IMR-90 (cell line): ENCODE measurements at regions not wholly inside any gene's neighbourhood (a gene's known extent, or its start where the extent isn't known, plus 50 kb on each side); places are given as distances from the start of the nearest gene placed in this dataset.

Source experiments
- ATAC-seq: fragments of 200-7000 bp; cut with Tn5 transposase; 2 replicates; pipeline ENCODE4 v1.9.1; 2020; ENCODE audit warnings: low read depth, mild to moderate bottlenecking, moderate library complexity
- BruUV-seq: library from RNA; stranded (reverse); fragments of 400-500 nt; replicated peaks from 2 replicates; lab custom pipeline; 2021; lab: Mats Ljungman, UMichigan
- CTCF ChIA-PET: fragments of 300-600 bp; formaldehyde crosslinking; extraction: SDS; loops from one replicate; lab custom pipeline; 2021; ENCODE audit warnings: antibody characterized with exemption; lab: Yijun Ruan, JAX
- POLR2A ChIA-PET: fragments of 300-600 bp; sonication (Branson Sonifier 250); formaldehyde crosslinking; loops from one replicate; lab custom pipeline; 2022; ENCODE audit warnings: antibody characterized with exemption; ENCODE audit not compliant: unreplicated experiment; lab: Charles Lee
- DNase-seq: peaks from one replicate; pipeline ENCODE4 v3.0.0; 2013
- H2AFZ ChIP-seq: replicated peaks from 2 replicates; pipeline ENCODE3; 2013; ENCODE audit warnings: low read length, mild to moderate bottlenecking; ENCODE audit not compliant: poor library complexity
- H2AK5ac ChIP-seq: 2 replicates; pipeline ENCODE4 v1.6.1; 2013; ENCODE audit warnings: low read depth, low read length, inconsistent platforms
- H2AK9ac ChIP-seq: replicated peaks from 2 replicates; pipeline ENCODE3; 2013; ENCODE audit warnings: mild to moderate bottlenecking, low read depth, low read length, moderate library complexity; ENCODE audit not compliant: poor library complexity
- H2BK120ac ChIP-seq: 2 replicates; pipeline ENCODE4 v1.6.1; 2013; ENCODE audit warnings: low read depth, low read length, inconsistent platforms
- H2BK15ac ChIP-seq: 3 replicates; pipeline ENCODE4 v1.6.1; 2013; ENCODE audit warnings: low read depth, low read length, inconsistent platforms
- H2BK20ac ChIP-seq: 2 replicates; pipeline ENCODE4 v1.6.1; 2013; ENCODE audit warnings: low read depth, mild to moderate bottlenecking, inconsistent platforms, low read length, moderate library complexity
- H2BK5ac ChIP-seq: 2 replicates; pipeline ENCODE4 v1.6.1; 2013; ENCODE audit warnings: mild to moderate bottlenecking, low read depth, low read length, inconsistent platforms; ENCODE audit not compliant: poor library complexity, severe bottlenecking
- H3K14ac ChIP-seq: replicated peaks from 2 replicates; pipeline ENCODE4 v1.6.1; 2013; ENCODE audit warnings: low read depth, low read length, inconsistent platforms
- H3K18ac ChIP-seq: 2 replicates; pipeline ENCODE4 v1.6.1; 2013; ENCODE audit warnings: low read depth, low read length, control low read depth
- H3K23ac ChIP-seq: 2 replicates; pipeline ENCODE4 v1.6.1; 2013; ENCODE audit warnings: low read depth, low read length, inconsistent platforms
- H3K27ac ChIP-seq: 2 replicates; pipeline ENCODE4 v1.5.1; 2013; ENCODE audit warnings: mild to moderate bottlenecking, control low read depth, low read length; ENCODE audit not compliant: insufficient read depth
- H3K27me3 ChIP-seq: 2 replicates; pipeline ENCODE4 v1.6.1; 2013; ENCODE audit warnings: low read length; ENCODE audit not compliant: control insufficient read depth, insufficient read depth
- H3K36me3 ChIP-seq: 2 replicates; pipeline ENCODE4 v1.6.1; 2013; ENCODE audit warnings: low read length, mixed read lengths; ENCODE audit not compliant: control insufficient read depth, insufficient read depth
- H3K4ac ChIP-seq: 2 replicates; pipeline ENCODE4 v1.6.1; 2013; ENCODE audit warnings: low read depth, low read length, inconsistent platforms
- H3K4me1 ChIP-seq: 2 replicates; pipeline ENCODE4 v1.6.1; 2013; ENCODE audit warnings: low read length, mixed read lengths; ENCODE audit not compliant: control insufficient read depth, insufficient read depth
- H3K4me2 ChIP-seq: 2 replicates; pipeline ENCODE4 v1.6.1; 2013; ENCODE audit warnings: low read depth, mild to moderate bottlenecking, control low read depth, low read length, moderate library complexity
- H3K4me3 ChIP-seq: 2 replicates; pipeline ENCODE4 v1.5.1; 2013; ENCODE audit warnings: low read depth, mild to moderate bottlenecking, control low read depth, low read length, moderate library complexity; ENCODE audit not compliant: insufficient read depth
- H3K56ac ChIP-seq: 2 replicates; pipeline ENCODE4 v1.6.1; 2013; ENCODE audit warnings: low read length, inconsistent platforms; ENCODE audit not compliant: insufficient read depth; ENCODE audit errors: extremely low read depth
- H3K79me1 ChIP-seq, 2 experiments: 2 replicates each; pipeline ENCODE4 v1.6.1; 2013; ENCODE audit warnings: low read length in 2 of 2, inconsistent platforms in 1 of 2, low read depth in 1 of 2
- H3K9ac ChIP-seq: 2 replicates; pipeline ENCODE4 v1.6.1; 2013; ENCODE audit warnings: low read depth, low read length, control low read depth
- H3K9me1 ChIP-seq: 2 replicates; pipeline ENCODE4 v1.6.1; 2013; ENCODE audit warnings: low read length, inconsistent platforms; ENCODE audit not compliant: insufficient read depth
- H3K9me3 ChIP-seq: 2 replicates; pipeline ENCODE4 v1.6.1; 2013; ENCODE audit warnings: low read length; ENCODE audit not compliant: control insufficient read depth, insufficient read depth
- H4K20me1 ChIP-seq: 2 replicates; pipeline ENCODE4 v1.6.1; 2013; ENCODE audit warnings: low read length, inconsistent platforms; ENCODE audit not compliant: insufficient read depth
- H4K5ac ChIP-seq: 2 replicates; pipeline ENCODE4 v1.6.1; 2013; ENCODE audit warnings: mild to moderate bottlenecking, low read depth, low read length, control low read depth
- H4K8ac ChIP-seq, 2 experiments: 2 replicates each; pipeline ENCODE4 v1.6.1; 2013; ENCODE audit warnings: low read depth in 2 of 2, low read length in 2 of 2, control low read depth in 1 of 2, inconsistent platforms in 1 of 2
- H4K91ac ChIP-seq: 2 replicates; pipeline ENCODE4 v1.6.1; 2013; ENCODE audit warnings: low read depth, low read length, inconsistent platforms; ENCODE audit not compliant: insufficient read depth
- CTCF ChIP-seq: conservative IDR thresholded peaks from 2 replicates; pipeline ENCODE4 v1.5.1; 2012; ENCODE audit warnings: mild to moderate bottlenecking, low read depth, low read length, improper control_type of control experiment
- FOS ChIP-seq: fragments of 150-350 bp; IDR thresholded peaks from 2 replicates; pipeline ENCODE4 v1.6.1; 2016; ENCODE audit warnings: low read depth, low read length
- RCOR1 ChIP-seq: IDR thresholded peaks from 2 replicates; pipeline ENCODE4 v1.6.1; 2012; ENCODE audit warnings: mild to moderate bottlenecking, low read length, improper control_type of control experiment; ENCODE audit not compliant: insufficient replicate concordance
- SMC3 ChIP-seq: fragments of 150-350 bp; IDR thresholded peaks from 2 replicates; pipeline ENCODE4 v1.6.1; 2016; ENCODE audit warnings: low read depth, mild to moderate bottlenecking, antibody characterized with exemption, low read length, moderate library complexity
- USF2 ChIP-seq: fragments of 150-350 bp; IDR thresholded peaks from 2 replicates; pipeline ENCODE4 v1.6.1; 2017; ENCODE audit warnings: mild to moderate bottlenecking, antibody characterized with exemption, low read length, low read depth
- WGBS, 2 experiments: methylation state at CpG; one replicate each; pipeline versions ENCODE4 v1.1.5 to v1.1.7; 2013; ENCODE audit warnings: missing lambda C conversion rate in 2 of 2; ENCODE audit not compliant: insufficient read length in 1 of 2; ENCODE audit errors: extremely low coverage in 2 of 2; 5-methylcytosine and 5-hydroxymethylcytosine counted together
- dilution Hi-C: fragments of 300-500 bp; cut with HindIII; formaldehyde crosslinking; loops from one replicate; pipeline ENCODE4 v1.14.3; 2018; ENCODE audit warnings: low sequenced_read_pairs; ENCODE audit not compliant: unreplicated experiment
- in situ Hi-C: fragments of 300-500 bp; cut with MboI; formaldehyde crosslinking; loops from 3 replicates; pipeline ENCODE4 v1.14.3; 2019; ENCODE audit warnings: low sequenced_read_pairs, inconsistent platforms, mixed read lengths
- intact Hi-C: fragments of 100-400 bp; cut with micrococcal nuclease; formaldehyde crosslinking; loops from 2 replicates; pipeline ENCODE4 v1.10.0; 2022

- Histone ChIP-seq H3K9me3 (no peaks in the 10 kb centered on the region), H4K8ac (peak overlapping the region; percentile 66 to 68; a peak in 2 of 4 replicates), H2AFZ (no peak overlapping the region), H3K27me3 (no peaks in the 10 kb centered on the region), H3K14ac (peak overlapping the region; percentile 91), H2BK5ac (peak overlapping the region; percentile 81), H2BK120ac (peak overlapping the region; percentile 85; the same call in 1 of the 2 replicates), H2BK20ac (peak overlapping the region; percentile 86; the same call in 1 of the 2 replicates), H3K4me1 (peaks cover 2% of the 10 kb centered on the region; the same call in 1 of the 2 replicates), H4K5ac (no peak overlapping the region; the same call in 1 of the 2 replicates), H3K23ac (peak overlapping the region; percentile 52; the same call in 1 of the 2 replicates), H3K9me1 (no peaks in the 10 kb centered on the region), H3K36me3 (no peaks in the 10 kb centered on the region), H3K18ac (peak overlapping the region; percentile 96; the same call in 1 of the 2 replicates), H3K4me3 (no peak overlapping the region), H3K4me2 (no peak overlapping the region; the same call in 1 of the 2 replicates), H3K4ac (peak overlapping the region; percentile 71; the same call in 1 of the 2 replicates), H4K20me1 (no peaks in the 10 kb centered on the region), H3K27ac (no peak overlapping the region), H2AK5ac (no peak overlapping the region; the same call in 1 of the 2 replicates), H3K79me1 (no peaks in the 10 kb centered on the region), H2BK15ac (no peak overlapping the region), H3K56ac (no peak overlapping the region), H2AK9ac (no peak overlapping the region), H4K91ac (no peak overlapping the region), H3K9ac (no peak overlapping the region; the same call in 1 of the 2 replicates)
- in situ Hi-C loops (no loop called here), dilution Hi-C loops (no loop called here), intact Hi-C loops (no loop called here)
- no CpG with 5 or more reads among the region's 2 CpGs for WGBS, 2 experiments
- ATAC-seq (no peak), DNase-seq (peak; percentile 7)
- no TSS peak for BruUV-seq
- ChIA-PET CTCF (interaction anchor here (1.4 kb wide), 1 partner anchor 9 kb away, joined by 5 read pairs; no protein-coding TSS in a partner anchor), POLR2A (no interaction called here)
- TF ChIP-seq FOS = no peak
- TF ChIP-seq SMC3 = no peak
- TF ChIP-seq USF2 = no peak
- no peak for TF ChIP-seq RCOR1
- no peak for TF ChIP-seq CTCF
Measured at GRCh38 chr2:198874472-198874858, 583.3 kb downstream of the SATB2 start.
